Heart left ventricle (tissue), 13 donors: ENCODE measurements at regions not wholly inside any gene's neighbourhood (a gene's known extent, or its start where the extent isn't known, plus 50 kb on each side); places are given as distances from the start of the nearest gene placed in this dataset.

Experiments
- CTCF ChIP-seq, 12 donors: fragments of 200-600 bp; sonication (generic) in 4 of 12; IDR thresholded peaks; one replicate each; pipeline versions ENCODE4 v1.5.0 to v1.8.0; 2018 to 2022; ENCODE audit warnings: antibody characterized with exemption in 12 of 12, mild to moderate bottlenecking in 5 of 12
- POLR2A ChIP-seq, 2 donors: fragments of 450-650 bp; IDR thresholded peaks; one replicate each; pipeline ENCODE4 v1.6.1; 2017; ENCODE audit warnings: antibody characterized with exemption in 2 of 2, mild to moderate bottlenecking in 2 of 2, moderate library complexity in 2 of 2
- donor health status: ischemic (EF 13 %, LVEDD 7.1; RV severe dilation, severe dysfunction).
- donor health status: DM: no; HTN: yes; CAD: no.
- donor health status: DM: no; HTN: no; CAD: no.
- donor health status: ischemic (EF 25% LVEDD 6.9; RV normal size, moderate dysfunction).
- donor health status: ischemic (EF 25% LVEDD 5.7; RV mildly dilated, moderate dysfunction).
- donor health status: ischemic (EF 35%, LVEDD 5.7; RV mildly dilated, moderate dysfunction).
- donor health status: nonischemic (EF 11% LVEDD 7.7; RV severe dilation, severe dysfunction).
- donor health status: DM: yes; HTN: yes; CAD: no.
- donor health status: PGD.
- donor health status: ischemic (EF 29% LVEDD 5.4; RV normal size, mild dysfunction).
- donor health status: nonischemic (EF 23%, LVEDD 6.1; RV moderate dilation, normal function).

- TF ChIP-seq CTCF (IDR thresholded peaks at IDR 0.05), result no peak
- no peak for TF ChIP-seq POLR2A (IDR thresholded peaks at IDR 0.05)
Measured at GRCh38 chr13:44224450-44225149, 149.0 kb upstream of the SERP2 start.
